Muscle of leg (tissue), 3 donors: ENCODE measurements at regions not wholly inside any gene's neighbourhood (a gene's known extent, or its start where the extent isn't known, plus 50 kb on each side); places are given as distances from the start of the nearest gene placed in this dataset.
A peak's percentile ranks its signal among the peaks of the same experiment; 100 is the strongest.

ENCODE experiments used
- DNase-seq: peaks from one replicate; pipeline ENCODE4 v3.0.0; 2013
- H3K27ac ChIP-seq: one replicate; pipeline ENCODE4 v1.5.1; 2013; ENCODE audit warnings: mild to moderate bottlenecking, low read length, control low read depth
- H3K27me3 ChIP-seq: one replicate; pipeline ENCODE4 v1.6.1; 2013; ENCODE audit warnings: low read length; ENCODE audit not compliant: control insufficient read depth, insufficient read depth
- H3K36me3 ChIP-seq: one replicate; pipeline ENCODE4 v1.6.1; 2013; ENCODE audit warnings: low read length; ENCODE audit not compliant: control insufficient read depth, insufficient read depth
- H3K4me1 ChIP-seq: one replicate; pipeline ENCODE4 v1.6.1; 2013; ENCODE audit warnings: low read length; ENCODE audit not compliant: control insufficient read depth, insufficient read depth
- H3K4me3 ChIP-seq: one replicate; pipeline ENCODE4 v1.5.1; 2013; ENCODE audit warnings: low read length, control low read depth
- H3K9me3 ChIP-seq: replicated peaks from 2 replicates; pipeline ENCODE4 v1.6.1; 2013; ENCODE audit warnings: low read depth, low read length; ENCODE audit not compliant: control insufficient read depth
- WGBS: methylation state at CpG from one replicate; pipeline ENCODE4 v1.1.5; 2013; ENCODE audit warnings: missing lambda C conversion rate; ENCODE audit not compliant: insufficient coverage; 5-methylcytosine and 5-hydroxymethylcytosine counted together

GRCh38 chr2:12547566-12548170, 169.1 kb upstream of the TRIB2 start:
- Histone ChIP-seq H3K4me1 (peaks cover 9% of the 10 kb centered on the region), H3K27me3 (no peaks in the 10 kb centered on the region), H3K27ac (no peak overlapping the region), H3K9me3 (no peaks in the 10 kb centered on the region), H3K36me3 (no peaks in the 10 kb centered on the region), H3K4me3 (no peak overlapping the region)
- DNase-seq: no peak
- 89% methylated on average over 2 of the region's 2 CpGs for WGBS

- no peak overlapping the region for H3K27ac ChIP-seq
- H3K36me3 ChIP-seq: no peaks in the 10 kb centered on the region
- no peak for DNase-seq
- no peaks in the 10 kb centered on the region for H3K9me3 ChIP-seq
- 71% methylated on average over 1 of the region's 4 CpGs for WGBS
- H3K4me3 ChIP-seq: no peak overlapping the region
- H3K27me3 ChIP-seq: no peaks in the 10 kb centered on the region
- peaks cover 4% of the 10 kb centered on the region for H3K4me1 ChIP-seq
Measured at GRCh38 chr2:12548906-12549305, 167.8 kb upstream of the TRIB2 start.

GRCh38 chr2:12549641-12550040, 167.1 kb upstream of the TRIB2 start:
- Histone ChIP-seq H3K27ac (no peak overlapping the region), H3K27me3 (no peaks in the 10 kb centered on the region), H3K9me3 (no peaks in the 10 kb centered on the region), H3K4me3 (no peak overlapping the region), H3K36me3 (no peaks in the 10 kb centered on the region), H3K4me1 (peaks cover 4% of the 10 kb centered on the region)
- whole genome bisulfite sequencing: no CpG with 5 or more reads among the region's 2 CpGs
- no peak for DNase-seq

- H3K4me3 ChIP-seq: no peak overlapping the region
- WGBS: 50% methylated on average over 1 of the region's 7 CpGs
- peaks cover 7% of the 10 kb centered on the region for H3K4me1 ChIP-seq
- DNase-seq: no peak
- H3K36me3 ChIP-seq: no peaks in the 10 kb centered on the region
- no peak overlapping the region for H3K27ac ChIP-seq
- H3K27me3 ChIP-seq: no peaks in the 10 kb centered on the region
- no peaks in the 10 kb centered on the region for H3K9me3 ChIP-seq
Measured at GRCh38 chr2:12552092-12552491, 164.6 kb upstream of the TRIB2 start.

GRCh38 chr2:12554224-12555011, 162.3 kb upstream of the TRIB2 start:
- WGBS: 96% methylated on average over 6 of the region's 12 CpGs
- DNase-seq: no peak
- no peak overlapping the region for H3K4me3 ChIP-seq
- H3K4me1 ChIP-seq: peaks cover 3% of the 10 kb centered on the region
- peak overlapping the region; percentile 48 for H3K27ac ChIP-seq
- H3K9me3 ChIP-seq: no peaks in the 10 kb centered on the region
- H3K27me3 ChIP-seq: no peaks in the 10 kb centered on the region
- H3K36me3 ChIP-seq: no peaks in the 10 kb centered on the region

GRCh38 chr2:12555012-12555645, 161.6 kb upstream of the TRIB2 start:
- no CpG with 5 or more reads among the region's 2 CpGs for WGBS
- peaks cover 3% of the 10 kb centered on the region for H3K4me1 ChIP-seq
- peak overlapping the region; percentile 48 for H3K27ac ChIP-seq
- no peaks in the 10 kb centered on the region for H3K27me3 ChIP-seq
- no peak overlapping the region for H3K4me3 ChIP-seq
- DNase-seq: peak; percentile 64
- no peaks in the 10 kb centered on the region for H3K9me3 ChIP-seq
- H3K36me3 ChIP-seq: no peaks in the 10 kb centered on the region

- no peak for DNase-seq
- no peak overlapping the region for H3K4me3 ChIP-seq
- 81% methylated on average over 4 of the region's 5 CpGs for WGBS
- no peaks in the 10 kb centered on the region for H3K9me3 ChIP-seq
- H3K36me3 ChIP-seq: no peaks in the 10 kb centered on the region
- H3K27ac ChIP-seq: no peak overlapping the region
- H3K4me1 ChIP-seq: peaks cover 3% of the 10 kb centered on the region
- H3K27me3 ChIP-seq: no peaks in the 10 kb centered on the region
Measured at GRCh38 chr2:12556762-12557161, 160.0 kb upstream of the TRIB2 start.

- Histone ChIP-seq H3K36me3 (no peaks in the 10 kb centered on the region), H3K4me3 (no peak overlapping the region), H3K27me3 (no peaks in the 10 kb centered on the region), H3K27ac (no peak overlapping the region), H3K4me1 (peaks cover 3% of the 10 kb centered on the region), H3K9me3 (no peaks in the 10 kb centered on the region)
- 91% methylated on average over 1 of the region's 4 CpGs for WGBS
- DNase-seq: no peak
Measured at GRCh38 chr2:12557688-12558087, 159.0 kb upstream of the TRIB2 start.

- DNase-seq: no peak
- Histone ChIP-seq H3K9me3 (no peaks in the 10 kb centered on the region), H3K4me1 (peaks cover 3% of the 10 kb centered on the region), H3K27ac (no peak overlapping the region), H3K36me3 (no peaks in the 10 kb centered on the region), H3K4me3 (no peak overlapping the region), H3K27me3 (no peaks in the 10 kb centered on the region)
- 89% methylated on average over 1 of the region's 2 CpGs for WGBS
Measured at GRCh38 chr2:12558519-12558918, 158.2 kb upstream of the TRIB2 start.

GRCh38 chr2:12560618-12561017, 156.1 kb upstream of the TRIB2 start:
- H3K4me1 ChIP-seq: no peaks in the 10 kb centered on the region
- DNase-seq: no peak
- no peak overlapping the region for H3K4me3 ChIP-seq
- 100% methylated on average over 1 of the region's 9 CpGs for WGBS
- H3K9me3 ChIP-seq: no peaks in the 10 kb centered on the region
- no peak overlapping the region for H3K27ac ChIP-seq
- no peaks in the 10 kb centered on the region for H3K27me3 ChIP-seq
- no peaks in the 10 kb centered on the region for H3K36me3 ChIP-seq
